CD14-positive monocyte (primary cell): ENCODE measurements at regions not wholly inside any gene's neighbourhood (a gene's known extent, or its start where the extent isn't known, plus 50 kb on each side); places are given as distances from the start of the nearest gene placed in this dataset.

ENCODE experiments used
- DNase-seq, 3 donors: peaks; one replicate each; pipeline ENCODE4 v3.0.0-alpha.2; 2011 to 2022
- H2AFZ ChIP-seq: 2 replicates; pipeline ENCODE4 v1.6.0; 2012; ENCODE audit warnings: mild to moderate bottlenecking, low read depth, low read length, inconsistent platforms; ENCODE audit not compliant: insufficient read depth, poor library complexity, severe bottlenecking
- H3K27ac ChIP-seq, 2 donors: 1 replicate in 1 of 2; 2 replicates in 1 of 2; pipeline ENCODE4 v1.5.1; 2012 to 2013; ENCODE audit warnings: low read length in 2 of 2, control low read depth in 1 of 2, inconsistent platforms in 1 of 2, low read depth in 1 of 2, mild to moderate bottlenecking in 1 of 2
- H3K27me3 ChIP-seq, 2 donors: one replicate each; pipeline versions ENCODE4 v1.6.0 to v1.6.1; 2011 to 2013; ENCODE audit warnings: low read length in 2 of 2; ENCODE audit not compliant: control insufficient read depth in 2 of 2, insufficient read depth in 2 of 2
- H3K36me3 ChIP-seq, 2 donors: replicated peaks in 1 of 2; 1 replicate in 1 of 2; 2 replicates in 1 of 2; pipeline versions ENCODE4 v1.5.1 to v1.6.1; 2012 to 2013; ENCODE audit warnings: low read length in 2 of 2, control low read depth in 1 of 2, inconsistent platforms in 1 of 2, mild to moderate bottlenecking in 1 of 2; ENCODE audit not compliant: insufficient read depth in 2 of 2, control insufficient read depth in 1 of 2
- H3K4me1 ChIP-seq, 2 donors: 1 replicate in 1 of 2; 2 replicates in 1 of 2; pipeline versions ENCODE4 v1.5.1 to v1.6.1; 2012 to 2013; ENCODE audit warnings: low read length in 2 of 2, control low read depth in 1 of 2, inconsistent platforms in 1 of 2, mild to moderate bottlenecking in 1 of 2, moderate library complexity in 1 of 2; ENCODE audit not compliant: insufficient read depth in 2 of 2, control insufficient read depth in 1 of 2
- H3K4me2 ChIP-seq: replicated peaks from 2 replicates; pipeline ENCODE3; 2012; ENCODE audit warnings: low read length, moderate library complexity, mild to moderate bottlenecking; ENCODE audit not compliant: poor library complexity, severe bottlenecking; ENCODE audit errors: extremely low read depth
- H3K4me3 ChIP-seq, 3 experiments: fragments of 200-600 bp in 1 of 3; sonication (generic) in 1 of 3; replicated peaks in 1 of 3; 1 replicate in 2 of 3; 2 replicates in 1 of 3; pipeline ENCODE4 v1.5.1; 2011 to 2013; ENCODE audit warnings: low read length in 3 of 3, mild to moderate bottlenecking in 3 of 3, control low read depth in 2 of 3, low read depth in 2 of 3, inconsistent platforms in 1 of 3, moderate library complexity in 1 of 3
- H3K79me2 ChIP-seq: 2 replicates; pipeline ENCODE4 v1.6.0; 2012; ENCODE audit warnings: mild to moderate bottlenecking, control low read depth, inconsistent platforms, low read length, moderate library complexity; ENCODE audit not compliant: insufficient read depth
- H3K9ac ChIP-seq: 2 replicates; pipeline ENCODE4 v1.6.0; 2017; ENCODE audit warnings: low read length, mild to moderate bottlenecking; ENCODE audit not compliant: insufficient read depth, poor library complexity, severe bottlenecking
- H3K9me3 ChIP-seq, 2 donors: replicated peaks in 1 of 2; 1 replicate in 1 of 2; 2 replicates in 1 of 2; pipeline versions ENCODE4 v1.5.1 to v1.6.1; 2012 to 2013; ENCODE audit warnings: low read length in 2 of 2, control low read depth in 1 of 2; ENCODE audit not compliant: control insufficient read depth in 1 of 2, insufficient read depth in 1 of 2
- H4K20me1 ChIP-seq: 2 replicates; pipeline ENCODE4 v1.6.0; 2012; ENCODE audit warnings: mild to moderate bottlenecking, low read length, control low read depth, moderate library complexity; ENCODE audit not compliant: insufficient read depth
- H3K27ac Mint-ChIP-seq, 7 donors: one replicate each; pipeline ENCODE4 v1.8.0; 2020; ENCODE audit warnings: mild to moderate bottlenecking in 7 of 7, mixed read lengths in 7 of 7, moderate library complexity in 6 of 7, inconsistent platforms in 2 of 7
- H3K27me3 Mint-ChIP-seq, 3 donors: one replicate each; pipeline ENCODE4 v1.8.0; 2021 to 2022; ENCODE audit warnings: low read depth in 3 of 3, mild to moderate bottlenecking in 3 of 3, mixed read lengths in 3 of 3, moderate library complexity in 3 of 3, inconsistent platforms in 1 of 3
- H3K36me3 Mint-ChIP-seq, 2 donors: one replicate each; pipeline ENCODE4 v1.8.0; 2020; ENCODE audit warnings: mixed read lengths in 2 of 2, inconsistent platforms in 1 of 2, mild to moderate bottlenecking in 1 of 2
- H3K4me1 Mint-ChIP-seq: one replicate; pipeline ENCODE4 v1.8.0; 2020; ENCODE audit warnings: mild to moderate bottlenecking, mixed read lengths
- H3K4me3 Mint-ChIP-seq, 2 donors: one replicate each; pipeline ENCODE4 v1.8.0; 2020; ENCODE audit warnings: mild to moderate bottlenecking in 2 of 2, mixed read lengths in 2 of 2, moderate library complexity in 1 of 2
- H3K9me3 Mint-ChIP-seq, 7 donors: one replicate each; pipeline ENCODE4 v1.8.0; 2020 to 2022; ENCODE audit warnings: mixed read lengths in 7 of 7, mild to moderate bottlenecking in 6 of 7, moderate library complexity in 6 of 7, inconsistent platforms in 2 of 7
- CTCF ChIP-seq: fragments of 200-600 bp; IDR thresholded peaks from one replicate; pipeline ENCODE4 v1.8.0; 2022; ENCODE audit warnings: antibody characterized with exemption, mild to moderate bottlenecking
- WGBS: methylation state at CpG from one replicate; pipeline ENCODE4 v1.1.5; 2013; ENCODE audit warnings: missing lambda C conversion rate; ENCODE audit not compliant: insufficient coverage; 5-methylcytosine and 5-hydroxymethylcytosine counted together
- intact Hi-C, 2 donors: fragments of 100-400 bp; cut with micrococcal nuclease; formaldehyde crosslinking; loops; one replicate each; pipeline versions ENCODE4 v1.15.0 to v1.15.1; 2023

GRCh38 chr14:98937712-98938505, 334.1 kb downstream of the BCL11B start:
- Mint-ChIP-seq H3K27ac (no peak overlapping the region), H3K4me1 (no peaks in the 10 kb centered on the region), H3K9me3 (peaks cover 0 to 7% (median 0%) of the 10 kb centered on the region in 7 donors), H3K36me3 (no peaks in the 10 kb centered on the region), H3K27me3 (peaks cover 5 to 19% (median 8%) of the 10 kb centered on the region in 3 donors), H3K4me3 (no peak overlapping the region)
- Histone ChIP-seq H3K9me3 (no peaks in the 10 kb centered on the region), H3K27ac (no peak overlapping the region), H3K27me3 (no peaks in the 10 kb centered on the region), H3K36me3 (no peaks in the 10 kb centered on the region), H3K9ac (no peak overlapping the region), H4K20me1 (no peaks in the 10 kb centered on the region), H3K79me2 (no peaks in the 10 kb centered on the region), H2AFZ (no peak overlapping the region), H3K4me3 (no peak overlapping the region), H3K4me1 (no peaks in the 10 kb centered on the region), H3K4me2 (no peak overlapping the region)
- no peak for TF ChIP-seq CTCF
- intact Hi-C loops = no loop called here
- DNase-seq = no peak
- WGBS = 92% methylated on average over 4 of the region's 6 CpGs

- H3K4me3 ChIP-seq = no peak overlapping the region
- no peaks in the 10 kb centered on the region for H4K20me1 ChIP-seq
- no peaks in the 10 kb centered on the region for H3K79me2 ChIP-seq
- TF ChIP-seq CTCF = no peak
- H3K9me3 Mint-ChIP-seq = peaks cover 0 to 4% (median 0%) of the 10 kb centered on the region in 7 donors
- no peak overlapping the region for H3K27ac Mint-ChIP-seq
- H3K9ac ChIP-seq = no peak overlapping the region
- H3K9me3 ChIP-seq = no peaks in the 10 kb centered on the region
- no peaks in the 10 kb centered on the region for H3K36me3 Mint-ChIP-seq
- H3K27me3 ChIP-seq = peaks cover 0 to 4% of the 10 kb centered on the region in 2 donors
- H3K27ac ChIP-seq = no peak overlapping the region
- WGBS = 93% methylated on average over 2 of the region's 5 CpGs
- peaks cover 5 to 27% (median 8%) of the 10 kb centered on the region in 3 donors for H3K27me3 Mint-ChIP-seq
- intact Hi-C loops = no loop called here
- DNase-seq = no peak
- no peak overlapping the region for H2AFZ ChIP-seq
- H3K4me3 Mint-ChIP-seq = peak overlapping the region in 1 of 2 donors; percentile 7
- no peak overlapping the region for H3K4me2 ChIP-seq
- no peaks in the 10 kb centered on the region for H3K36me3 ChIP-seq
- H3K4me1 Mint-ChIP-seq = peaks cover 5% of the 10 kb centered on the region
- peaks cover 0 to 6% of the 10 kb centered on the region in 2 donors for H3K4me1 ChIP-seq
Measured at GRCh38 chr14:98940693-98941437, 331.1 kb downstream of the BCL11B start.
